K562 (cell line): ENCODE measurements at regions not wholly inside any gene's neighbourhood (a gene's known extent, or its start where the extent isn't known, plus 50 kb on each side); places are given as distances from the start of the nearest gene placed in this dataset.

Experiments
- ASH1L ChIP-seq: fragments of 450-650 bp; IDR thresholded peaks from 2 replicates; pipeline ENCODE4 v1.6.1; 2018; ENCODE audit warnings: borderline replicate concordance, mild to moderate bottlenecking, low read depth; ENCODE audit not compliant: partially characterized antibody
- BACH1 ChIP-seq: fragments of 200-800 bp; sonication (Bioruptor generic); IDR thresholded peaks from 2 replicates; pipeline ENCODE4 v1.6.1; 2016; ENCODE audit warnings: missing genetic modification characterization, missing compliant biosample characterization
- COPS2 ChIP-seq: fragments of 450-650 bp; conservative IDR thresholded peaks from 2 replicates; pipeline ENCODE4 v1.6.1; 2016; ENCODE audit warnings: mild to moderate bottlenecking, moderate library complexity
- EGR1 ChIP-seq: fragments of 450-650 bp; conservative IDR thresholded peaks from 2 replicates; pipeline ENCODE4 v1.6.1; 2017; ENCODE audit warnings: mild to moderate bottlenecking
- HEY1 ChIP-seq: fragments of 250-450 bp; sonication (Bioruptor Pico); IDR thresholded peaks from 2 replicates; pipeline ENCODE4 v1.5.0; 2020; ENCODE audit warnings: mild to moderate bottlenecking, moderate library complexity, borderline replicate concordance
- JUND ChIP-seq, 2 experiments: IDR thresholded peaks; 2 replicates in 1 of 2; 3 replicates in 1 of 2; pipeline ENCODE4 v1.6.1; 2011; ENCODE audit warnings: borderline replicate concordance in 2 of 2, low read depth in 2 of 2, low read length in 2 of 2, improper control_type of control experiment in 1 of 2, missing biosample characterization in 1 of 2, missing genetic modification characterization in 1 of 2, missing genetic modification reagents in 1 of 2
- L3MBTL2 ChIP-seq: fragments of 450-650 bp; IDR thresholded peaks from 2 replicates; pipeline ENCODE4 v1.6.1; 2016; ENCODE audit warnings: mild to moderate bottlenecking, moderate library complexity
- MECOM ChIP-seq: fragments of 250-450 bp; sonication (Bioruptor Pico); IDR thresholded peaks from 2 replicates; pipeline ENCODE4 v1.8.0; 2022; ENCODE audit warnings: inconsistent platforms
- MEIS2 ChIP-seq: fragments of 450-650 bp; IDR thresholded peaks from 2 replicates; pipeline ENCODE4 v1.6.1; 2014; ENCODE audit warnings: mild to moderate bottlenecking; ENCODE audit not compliant: partially characterized antibody
- NCOR1 ChIP-seq: fragments of 450-650 bp; IDR thresholded peaks from 2 replicates; pipeline ENCODE4 v1.6.1; 2016; ENCODE audit warnings: mild to moderate bottlenecking, moderate library complexity
- NONO ChIP-seq, 2 experiments: fragments of 200-400 bp in 1 of 2; fragments of 450-650 bp in 1 of 2; formaldehyde crosslinking in 1 of 2; IDR thresholded peaks; 2 replicates each; pipeline ENCODE4 v1.6.1; 2017; ENCODE audit warnings: low read depth in 2 of 2, mild to moderate bottlenecking in 2 of 2, moderate library complexity in 2 of 2, low read length in 1 of 2
- NR2C1 ChIP-seq, 2 experiments: fragments of 450-650 bp; IDR thresholded peaks; 2 replicates each; pipeline ENCODE4 v1.6.1; 2017; ENCODE audit warnings: mild to moderate bottlenecking in 2 of 2, antibody characterized with exemption in 1 of 2, inconsistent platforms in 1 of 2, missing compliant biosample characterization in 1 of 2, missing genetic modification characterization in 1 of 2
- PHF21A ChIP-seq: fragments of 450-650 bp; IDR thresholded peaks from 2 replicates; pipeline ENCODE4 v1.6.1; 2017; ENCODE audit warnings: low read depth, borderline replicate concordance
- PYGO2 ChIP-seq: fragments of 450-650 bp; IDR thresholded peaks from 2 replicates; pipeline ENCODE4 v1.6.1; 2016; ENCODE audit warnings: mild to moderate bottlenecking, missing genetic modification characterization, moderate library complexity, missing compliant biosample characterization
- TOE1 ChIP-seq, 2 experiments: fragments of 450-650 bp in 1 of 2; sonication (generic) in 1 of 2; formaldehyde crosslinking in 1 of 2; IDR thresholded peaks; 2 replicates each; pipeline versions ENCODE4 v1.7.1 to v1.8.0; 2016 to 2022; ENCODE audit warnings: borderline replicate concordance in 2 of 2, mild to moderate bottlenecking in 2 of 2, antibody characterized with exemption in 1 of 2, inconsistent platforms in 1 of 2, low read depth in 1 of 2, missing genetic modification reagents in 1 of 2, moderate library complexity in 1 of 2
- TRIM24 ChIP-seq, 2 experiments: fragments of 450-650 bp; IDR thresholded peaks; 2 replicates each; pipeline ENCODE4 v1.6.1; 2016
- ZBTB8A ChIP-seq: fragments of 450-650 bp; IDR thresholded peaks from 2 replicates; pipeline ENCODE4 v1.6.1; 2018; ENCODE audit warnings: mild to moderate bottlenecking, moderate library complexity; ENCODE audit not compliant: partially characterized antibody
- ZNF23 ChIP-seq: fragments of 250-450 bp; sonication (Bioruptor Pico); IDR thresholded peaks from 2 replicates; pipeline ENCODE4 v1.4.0; 2020; ENCODE audit warnings: mild to moderate bottlenecking
- ZNF583 ChIP-seq: fragments of 250-450 bp; sonication (Bioruptor Pico); IDR thresholded peaks from 2 replicates; pipeline ENCODE4 v1.4.0; 2020
- ZNF778 ChIP-seq: fragments of 450-650 bp; formaldehyde crosslinking; IDR thresholded peaks from 2 replicates; pipeline ENCODE4 v1.4.0; 2020; ENCODE audit warnings: mild to moderate bottlenecking, moderate library complexity
- ZNF79 ChIP-seq: fragments of 250-450 bp; sonication (Bioruptor Pico); IDR thresholded peaks from 2 replicates; pipeline ENCODE4 v1.4.0; 2020; ENCODE audit warnings: low read depth, mild to moderate bottlenecking, moderate library complexity
- TF ChIP-seq, protein P1 (sequence below): sonication (generic); formaldehyde crosslinking; IDR thresholded peaks from 2 replicates; pipeline ENCODE4 v1.9.0; 2022; ENCODE audit warnings: mild to moderate bottlenecking, missing genetic modification reagents
- TF ChIP-seq, protein P2 (sequence below): fragments of 450-650 bp; IDR thresholded peaks from 2 replicates; pipeline ENCODE4 v1.6.1; 2018; ENCODE audit not compliant: partially characterized antibody
- TF ChIP-seq, protein P3 (sequence below): sonication (generic); formaldehyde crosslinking; IDR thresholded peaks from 2 replicates; pipeline ENCODE4 v1.8.1; 2022; ENCODE audit warnings: missing genetic modification reagents

DNA sequence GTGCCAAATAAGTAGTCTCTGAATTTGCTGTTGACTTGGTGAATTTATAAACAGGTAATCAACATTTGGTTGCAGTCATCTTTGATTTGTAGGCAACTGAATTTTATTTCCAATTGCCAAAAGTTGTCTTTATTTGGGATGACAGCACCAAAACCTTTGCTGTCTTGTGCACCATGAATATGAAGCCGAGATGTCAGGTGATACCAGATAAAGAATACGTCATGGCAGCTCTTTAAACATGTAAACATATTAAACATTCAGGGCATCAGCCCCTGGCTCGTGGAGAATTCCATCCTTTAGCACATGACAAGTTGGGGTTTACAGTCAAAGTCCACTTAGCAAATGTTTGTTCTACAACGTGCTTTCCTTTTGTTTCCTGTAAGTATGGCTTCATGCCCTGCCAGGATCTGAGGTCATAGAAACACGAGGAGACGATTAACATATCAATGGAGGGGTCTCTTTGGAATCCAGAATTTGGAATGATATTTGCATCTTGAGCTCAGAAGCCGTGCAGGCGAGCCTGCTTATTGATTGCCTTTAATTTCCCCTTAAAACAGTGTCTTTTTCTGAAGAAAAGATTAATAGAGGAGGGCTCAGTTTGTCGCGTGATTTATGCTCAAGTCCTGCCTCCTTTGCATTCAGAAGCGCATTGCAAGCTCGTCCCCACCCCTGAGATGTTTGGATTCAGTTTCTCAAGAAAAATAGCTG is 170.2 kb upstream of the ZNF217 start (continued):
- TF ChIP-seq NONO (IDR thresholded peaks at IDR 0.05; ENCODE audit: low read depth in 2 of 2, low read length in 1 of 2) (no peak), EGR1 (no peak), ZNF23 (CRISPR knock-in tag) (no peak), ZBTB8A (no peak), BACH1 (tag) (peak; percentile 60), NCOR1 (no peak), MECOM (CRISPR knock-in tag) (peak; percentile 51; the same call in 1 of the 2 replicates), PYGO2 (0 out of 2 replicates have a peak, but pooled peaks have one; percentile 60), L3MBTL2 (peak; percentile 89), COPS2 (no peak), ZNF778 (CRISPR knock-in tag) (no peak), JUND (IDR thresholded peaks at IDR 0.05; ENCODE audit: borderline replicate concordance, low read depth, low read length) (0 out of 2 replicates have a peak, but pooled peaks have one; percentile 12), JUND (tag; IDR thresholded peaks at IDR 0.05; ENCODE audit: borderline replicate concordance, low read depth, low read length) (peak; percentile 70; the same call in 1 of the 3 replicates), NR2C1 (IDR thresholded peaks at IDR 0.05) (peak; percentile 76), NR2C1 (tag; IDR thresholded peaks at IDR 0.05) (peak; percentile 81), TRIM24 (IDR thresholded peaks at IDR 0.05) (no peak), HEY1 (CRISPR knock-in tag) (no peak), ASH1L (peak; percentile 46), ZNF79 (CRISPR knock-in tag) (no peak), MEIS2 (peak; percentile 45), TOE1 (IDR thresholded peaks at IDR 0.05; ENCODE audit: borderline replicate concordance) (peak; percentile 78; the same call in 1 of the 2 replicates), TOE1 (CRISPR knock-in tag; IDR thresholded peaks at IDR 0.05; ENCODE audit: borderline replicate concordance, low read depth) (no peak), ZNF583 (CRISPR knock-in tag) (no peak), PHF21A (0 out of 2 replicates have a peak, but pooled peaks have one; percentile 41)
- TF ChIP-seq, protein P1, sequence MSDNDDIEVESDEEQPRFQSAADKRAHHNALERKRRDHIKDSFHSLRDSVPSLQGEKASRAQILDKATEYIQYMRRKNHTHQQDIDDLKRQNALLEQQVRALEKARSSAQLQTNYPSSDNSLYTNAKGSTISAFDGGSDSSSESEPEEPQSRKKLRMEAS: peak; percentile 52; the same call in 1 of the 2 replicates
- TF ChIP-seq, protein P2, sequence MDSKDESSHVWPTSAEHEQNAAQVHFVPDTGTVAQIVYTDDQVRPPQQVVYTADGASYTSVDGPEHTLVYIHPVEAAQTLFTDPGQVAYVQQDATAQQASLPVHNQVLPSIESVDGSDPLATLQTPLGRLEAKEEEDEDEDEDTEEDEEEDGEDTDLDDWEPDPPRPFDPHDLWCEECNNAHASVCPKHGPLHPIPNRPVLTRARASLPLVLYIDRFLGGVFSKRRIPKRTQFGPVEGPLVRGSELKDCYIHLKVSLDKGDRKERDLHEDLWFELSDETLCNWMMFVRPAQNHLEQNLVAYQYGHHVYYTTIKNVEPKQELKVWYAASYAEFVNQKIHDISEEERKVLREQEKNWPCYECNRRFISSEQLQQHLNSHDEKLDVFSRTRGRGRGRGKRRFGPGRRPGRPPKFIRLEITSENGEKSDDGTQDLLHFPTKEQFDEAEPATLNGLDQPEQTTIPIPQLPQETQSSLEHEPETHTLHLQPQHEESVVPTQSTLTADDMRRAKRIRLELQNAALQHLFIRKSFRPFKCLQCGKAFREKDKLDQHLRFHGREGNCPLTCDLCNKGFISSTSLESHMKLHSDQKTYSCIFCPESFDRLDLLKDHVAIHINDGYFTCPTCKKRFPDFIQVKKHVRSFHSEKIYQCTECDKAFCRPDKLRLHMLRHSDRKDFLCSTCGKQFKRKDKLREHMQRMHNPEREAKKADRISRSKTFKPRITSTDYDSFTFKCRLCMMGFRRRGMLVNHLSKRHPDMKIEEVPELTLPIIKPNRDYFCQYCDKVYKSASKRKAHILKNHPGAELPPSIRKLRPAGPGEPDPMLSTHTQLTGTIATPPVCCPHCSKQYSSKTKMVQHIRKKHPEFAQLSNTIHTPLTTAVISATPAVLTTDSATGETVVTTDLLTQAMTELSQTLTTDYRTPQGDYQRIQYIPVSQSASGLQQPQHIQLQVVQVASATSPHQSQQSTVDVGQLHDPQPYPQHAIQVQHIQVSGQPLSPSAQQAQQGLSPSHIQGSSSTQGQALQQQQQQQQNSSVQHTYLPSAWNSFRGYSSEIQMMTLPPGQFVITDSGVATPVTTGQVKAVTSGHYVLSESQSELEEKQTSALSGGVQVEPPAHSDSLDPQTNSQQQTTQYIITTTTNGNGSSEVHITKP: peak; percentile 85
- TF ChIP-seq, protein P3, sequence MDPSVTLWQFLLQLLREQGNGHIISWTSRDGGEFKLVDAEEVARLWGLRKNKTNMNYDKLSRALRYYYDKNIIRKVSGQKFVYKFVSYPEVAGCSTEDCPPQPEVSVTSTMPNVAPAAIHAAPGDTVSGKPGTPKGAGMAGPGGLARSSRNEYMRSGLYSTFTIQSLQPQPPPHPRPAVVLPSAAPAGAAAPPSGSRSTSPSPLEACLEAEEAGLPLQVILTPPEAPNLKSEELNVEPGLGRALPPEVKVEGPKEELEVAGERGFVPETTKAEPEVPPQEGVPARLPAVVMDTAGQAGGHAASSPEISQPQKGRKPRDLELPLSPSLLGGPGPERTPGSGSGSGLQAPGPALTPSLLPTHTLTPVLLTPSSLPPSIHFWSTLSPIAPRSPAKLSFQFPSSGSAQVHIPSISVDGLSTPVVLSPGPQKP (CRISPR knock-in tag): no peak
